ENCODE measurements at regions not wholly inside any gene's neighbourhood (a gene's known extent, or its start where the extent isn't known, plus 50 kb on each side); places are given as distances from the start of the nearest gene placed in this dataset.
A peak's percentile ranks its signal among the peaks of the same experiment; 100 is the strongest.

DNA sequence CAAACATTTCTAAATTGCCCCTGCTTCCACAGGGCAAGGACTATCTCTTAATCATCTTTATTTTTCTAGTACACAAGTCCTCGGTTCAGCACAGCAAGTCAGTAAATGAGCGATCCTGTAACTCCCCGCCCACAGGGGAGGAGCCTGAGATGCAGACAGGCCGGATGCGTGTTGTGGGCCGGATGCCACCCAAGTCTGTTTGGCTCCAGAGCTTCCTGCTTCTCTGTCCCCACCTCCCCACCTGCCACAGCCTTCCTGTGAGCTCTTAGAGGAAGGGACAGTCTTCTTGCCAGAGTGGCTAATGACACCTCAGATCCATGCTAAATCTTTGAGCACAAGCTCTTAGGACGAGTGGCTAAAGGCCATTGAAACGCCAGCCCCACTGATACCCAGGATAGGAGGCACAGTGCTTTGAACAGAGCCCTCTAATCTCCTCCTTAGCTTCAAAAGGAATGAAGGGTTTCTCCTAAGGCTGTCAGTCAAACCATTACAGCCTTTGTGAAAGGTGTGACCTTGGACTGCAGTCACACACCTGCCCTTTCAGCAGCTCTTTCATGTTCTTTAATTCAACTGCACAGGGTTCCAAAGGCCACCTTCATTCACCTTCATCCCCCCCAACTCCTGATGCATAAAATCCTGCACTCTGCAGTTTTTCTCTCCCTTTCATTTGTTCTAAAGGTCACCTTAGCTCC is 264.3 kb downstream of the TFAP2C start:
- Histone ChIP-seq H3K9me3 (ENCODE audit: control extremely low read depth in 1 of 5, control insufficient read depth in 4 of 5, insufficient read depth in 2 of 5, low read depth in 1 of 5, low read length in 4 of 5) (no peaks in the 10 kb centered on the region), H3K27me3 (replicated peaks in 2 of 5; ENCODE audit: control insufficient read depth in 4 of 5, insufficient read depth in 5 of 5, low read length in 4 of 5) (peaks cover 0 to 10% (median 2%) of the 10 kb centered on the region in 5 experiments), H3K4me3 (ENCODE audit: control insufficient read depth in 1 of 7, extremely low read depth in 1 of 7, insufficient read depth in 4 of 7, low read depth in 2 of 7, low read length in 6 of 7) (no peak overlapping the region), H3K36me3 (ENCODE audit: control insufficient read depth in 4 of 4, insufficient read depth in 4 of 4, low read length in 3 of 4) (no peaks in the 10 kb centered on the region), H3K4me1 (ENCODE audit: control extremely low read depth in 1 of 4, control insufficient read depth in 4 of 4, insufficient read depth in 4 of 4, low read length in 3 of 4) (peaks cover 0 to 5% (median 2%) of the 10 kb centered on the region in 4 experiments), H3K27ac (ENCODE audit: insufficient read depth in 1 of 2, low read depth in 1 of 2, low read length in 2 of 2, poor library complexity in 1 of 2, severe bottlenecking in 2 of 2) (no peak overlapping the region)
- ChIA-PET CTCF (no interaction called here), POLR2A (no interaction called here)
- peak in 2 of 3 donors; percentile 29 to 56 for DNase-seq
- 30% methylated on average over 8 of the region's 8 CpGs for WGBS (ENCODE audit: insufficient coverage)

DNA sequence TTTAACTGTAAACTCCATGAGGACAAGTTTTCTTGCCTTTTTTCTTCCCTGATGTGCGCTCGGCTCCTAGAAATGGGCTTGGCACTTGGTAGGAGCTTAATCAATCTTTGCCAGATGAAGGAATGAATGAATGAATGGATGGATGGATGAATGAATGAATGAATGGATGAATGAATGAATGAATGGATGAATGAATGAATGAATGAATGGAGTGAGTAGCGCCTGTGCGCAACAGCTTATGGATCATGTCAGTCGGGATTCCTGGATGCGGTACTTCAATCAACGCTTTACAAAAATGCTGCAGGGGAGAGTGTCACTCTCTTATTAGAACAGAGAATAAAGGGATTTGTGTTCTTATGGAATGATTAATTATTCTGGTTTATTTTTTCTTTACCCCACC is 267.3 kb downstream of the TFAP2C start:
- peaks cover 0 to 5% (median 2%) of the 10 kb centered on the region in 4 experiments for H3K4me1 ChIP-seq (ENCODE audit: control extremely low read depth in 1 of 4, control insufficient read depth in 4 of 4, insufficient read depth in 4 of 4, low read length in 3 of 4)
- no peak overlapping the region for H3K27ac ChIP-seq (ENCODE audit: insufficient read depth in 1 of 2, low read depth in 1 of 2, low read length in 2 of 2, poor library complexity in 1 of 2, severe bottlenecking in 2 of 2)
- ChIA-PET CTCF (no interaction called here), POLR2A (no interaction called here)
- H3K27me3 ChIP-seq (replicated peaks in 2 of 5; ENCODE audit: control insufficient read depth in 4 of 5, insufficient read depth in 5 of 5, low read length in 4 of 5) = peaks cover 0 to 14% (median 2%) of the 10 kb centered on the region in 5 experiments
- H3K36me3 ChIP-seq (ENCODE audit: control insufficient read depth in 4 of 4, insufficient read depth in 4 of 4, low read length in 3 of 4) = no peaks in the 10 kb centered on the region
- no peak overlapping the region for H3K4me3 ChIP-seq (ENCODE audit: control insufficient read depth in 1 of 7, extremely low read depth in 1 of 7, insufficient read depth in 4 of 7, low read depth in 2 of 7, low read length in 6 of 7)
- DNase-seq = no peak
- WGBS (ENCODE audit: insufficient coverage) = 100% methylated on average over 4 of the region's 7 CpGs
- H3K9me3 ChIP-seq (ENCODE audit: control extremely low read depth in 1 of 5, control insufficient read depth in 4 of 5, insufficient read depth in 2 of 5, low read depth in 1 of 5, low read length in 4 of 5) = peaks cover 0 to 4% (median 0%) of the 10 kb centered on the region in 5 experiments

DNA sequence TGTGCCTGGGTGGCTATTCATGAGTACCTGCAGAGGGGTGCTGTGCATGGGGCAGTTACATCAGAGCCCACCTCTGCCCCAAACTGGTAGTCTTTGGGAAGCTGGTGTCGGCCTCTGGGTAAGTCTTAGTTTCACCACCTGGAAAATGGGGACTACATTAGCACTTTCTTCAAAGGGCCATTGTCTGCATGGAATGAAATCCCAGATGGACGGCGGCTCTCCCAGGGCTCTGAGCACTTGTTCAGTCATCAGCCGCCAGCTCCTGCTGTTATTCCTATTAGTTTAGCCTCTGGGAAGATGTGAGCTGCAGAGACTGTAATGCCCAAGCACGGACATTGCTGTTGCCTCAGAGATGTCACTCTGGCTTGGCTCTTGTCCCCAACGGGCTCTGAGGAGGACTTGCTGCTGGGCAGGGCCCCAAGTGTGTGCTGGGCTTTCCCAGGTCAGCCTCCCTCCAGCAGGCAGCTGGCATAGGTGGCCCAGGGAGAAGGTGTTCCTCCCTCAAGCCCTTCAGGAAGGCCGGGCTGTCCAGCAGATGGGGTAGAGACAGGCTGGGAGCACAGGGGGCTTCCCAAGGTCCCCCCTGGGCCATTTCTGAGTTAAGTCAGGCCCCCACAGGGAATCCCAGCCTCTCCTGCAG is 268.3 kb downstream of the TFAP2C start:
- H3K4me3 ChIP-seq (ENCODE audit: control insufficient read depth in 1 of 7, extremely low read depth in 1 of 7, insufficient read depth in 4 of 7, low read depth in 2 of 7, low read length in 6 of 7) = no peak overlapping the region
- no peaks in the 10 kb centered on the region for H3K36me3 ChIP-seq (ENCODE audit: control insufficient read depth in 4 of 4, insufficient read depth in 4 of 4, low read length in 3 of 4)
- H3K27ac ChIP-seq (ENCODE audit: insufficient read depth in 1 of 2, low read depth in 1 of 2, low read length in 2 of 2, poor library complexity in 1 of 2, severe bottlenecking in 2 of 2) = no peak overlapping the region
- peaks cover 0 to 14% (median 2%) of the 10 kb centered on the region in 5 experiments for H3K27me3 ChIP-seq (replicated peaks in 2 of 5; ENCODE audit: control insufficient read depth in 4 of 5, insufficient read depth in 5 of 5, low read length in 4 of 5)
- H3K9me3 ChIP-seq (ENCODE audit: control extremely low read depth in 1 of 5, control insufficient read depth in 4 of 5, insufficient read depth in 2 of 5, low read depth in 1 of 5, low read length in 4 of 5) = peaks cover 0 to 4% (median 0%) of the 10 kb centered on the region in 5 experiments
- ChIA-PET CTCF (no interaction called here), POLR2A (no interaction called here)
- DNase-seq = no peak
- 73% methylated on average over 7 of the region's 7 CpGs for WGBS (ENCODE audit: insufficient coverage)
- peaks cover 0 to 5% (median 2%) of the 10 kb centered on the region in 4 experiments for H3K4me1 ChIP-seq (ENCODE audit: control extremely low read depth in 1 of 4, control insufficient read depth in 4 of 4, insufficient read depth in 4 of 4, low read length in 3 of 4)

DNA sequence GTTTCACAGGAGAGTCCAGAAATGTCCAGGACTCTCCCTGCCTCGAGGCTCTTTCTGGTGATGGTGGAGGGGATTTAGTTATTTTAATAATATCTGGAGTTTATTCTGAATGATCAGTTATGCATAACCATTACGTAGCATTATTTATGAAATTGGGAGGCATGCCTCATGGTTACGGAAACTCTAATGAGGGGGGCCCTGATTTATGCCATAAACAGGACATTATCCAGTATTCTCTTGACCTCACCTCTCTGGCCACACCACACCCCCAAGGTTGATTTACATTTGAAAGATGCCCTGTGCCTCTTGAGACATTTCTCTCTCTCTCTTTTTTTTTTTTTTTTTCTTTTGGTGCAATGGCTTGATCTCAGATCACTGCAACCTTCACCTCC is 268.8 kb downstream of the TFAP2C start:
- Histone ChIP-seq H3K4me3 (ENCODE audit: control insufficient read depth in 1 of 7, extremely low read depth in 1 of 7, insufficient read depth in 4 of 7, low read depth in 2 of 7, low read length in 6 of 7) (no peak overlapping the region), H3K36me3 (ENCODE audit: control insufficient read depth in 4 of 4, insufficient read depth in 4 of 4, low read length in 3 of 4) (no peaks in the 10 kb centered on the region), H3K27me3 (replicated peaks in 2 of 5; ENCODE audit: control insufficient read depth in 4 of 5, insufficient read depth in 5 of 5, low read length in 4 of 5) (peaks cover 0 to 14% (median 2%) of the 10 kb centered on the region in 5 experiments), H3K27ac (ENCODE audit: insufficient read depth in 1 of 2, low read depth in 1 of 2, low read length in 2 of 2, poor library complexity in 1 of 2, severe bottlenecking in 2 of 2) (no peak overlapping the region), H3K9me3 (ENCODE audit: control extremely low read depth in 1 of 5, control insufficient read depth in 4 of 5, insufficient read depth in 2 of 5, low read depth in 1 of 5, low read length in 4 of 5) (peaks cover 0 to 4% (median 0%) of the 10 kb centered on the region in 5 experiments), H3K4me1 (ENCODE audit: control extremely low read depth in 1 of 4, control insufficient read depth in 4 of 4, insufficient read depth in 4 of 4, low read length in 3 of 4) (peaks cover 0 to 5% (median 2%) of the 10 kb centered on the region in 4 experiments)
- 100% methylated on average over 1 of the region's 3 CpGs for WGBS (ENCODE audit: insufficient coverage)
- ChIA-PET POLR2A (no interaction called here), CTCF (no interaction called here)
- no peak for DNase-seq

DNA sequence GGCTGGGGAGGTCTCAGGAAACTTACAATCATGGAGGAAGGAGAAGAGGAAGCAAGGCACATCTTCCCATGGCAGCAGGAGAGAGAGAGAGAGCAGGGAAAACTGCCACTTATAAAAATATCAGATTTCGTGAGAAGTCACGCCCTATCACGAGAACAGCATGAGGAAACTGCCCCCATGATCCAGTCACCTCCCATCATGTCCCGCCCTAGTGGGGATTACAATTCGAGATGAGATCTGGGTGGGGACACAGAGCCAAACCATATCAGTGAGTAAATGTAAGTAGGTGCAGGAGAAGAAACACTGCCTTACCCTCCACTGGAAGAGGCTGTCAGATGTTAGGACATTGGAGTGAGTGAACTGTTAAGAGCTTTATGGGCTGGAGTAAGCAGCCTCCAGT is 270.4 kb downstream of the TFAP2C start:
- ChIA-PET CTCF (no interaction called here), POLR2A (no interaction called here)
- Histone ChIP-seq H3K36me3 (ENCODE audit: control insufficient read depth in 4 of 4, insufficient read depth in 4 of 4, low read length in 3 of 4) (no peaks in the 10 kb centered on the region), H3K4me1 (ENCODE audit: control extremely low read depth in 1 of 4, control insufficient read depth in 4 of 4, insufficient read depth in 4 of 4, low read length in 3 of 4) (no peaks in the 10 kb centered on the region), H3K27me3 (replicated peaks in 2 of 5; ENCODE audit: control insufficient read depth in 4 of 5, insufficient read depth in 5 of 5, low read length in 4 of 5) (peaks cover 0 to 14% (median 2%) of the 10 kb centered on the region in 5 experiments), H3K27ac (ENCODE audit: insufficient read depth in 1 of 2, low read depth in 1 of 2, low read length in 2 of 2, poor library complexity in 1 of 2, severe bottlenecking in 2 of 2) (no peak overlapping the region), H3K9me3 (ENCODE audit: control extremely low read depth in 1 of 5, control insufficient read depth in 4 of 5, insufficient read depth in 2 of 5, low read depth in 1 of 5, low read length in 4 of 5) (peaks cover 0 to 4% (median 0%) of the 10 kb centered on the region in 5 experiments), H3K4me3 (ENCODE audit: control insufficient read depth in 1 of 7, extremely low read depth in 1 of 7, insufficient read depth in 4 of 7, low read depth in 2 of 7, low read length in 6 of 7) (no peak overlapping the region)
- WGBS (ENCODE audit: insufficient coverage) = no CpG with 5 or more reads among the region's 5 CpGs
- no peak for DNase-seq

DNA sequence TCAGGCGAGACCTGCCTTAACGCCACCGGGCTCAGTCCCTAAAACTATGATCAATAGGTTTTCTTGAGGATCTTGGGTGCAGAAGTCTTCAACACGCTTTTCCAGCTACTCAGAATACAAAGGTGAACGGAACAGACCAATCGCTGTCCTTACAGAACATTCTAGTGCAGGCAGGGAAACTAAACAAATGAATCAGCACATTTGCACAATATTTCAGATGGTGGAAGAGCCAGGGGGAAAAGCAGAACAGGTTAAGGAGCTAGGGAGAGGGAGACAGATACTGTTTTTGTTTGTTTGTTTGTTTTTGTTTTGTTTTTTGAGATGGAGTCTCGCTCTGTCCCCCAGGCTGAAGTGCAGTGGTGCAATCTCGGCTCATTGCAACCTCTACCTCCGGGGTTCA is 271.1 kb downstream of the TFAP2C start:
- Histone ChIP-seq H3K4me3 (ENCODE audit: control insufficient read depth in 1 of 7, extremely low read depth in 1 of 7, insufficient read depth in 4 of 7, low read depth in 2 of 7, low read length in 6 of 7) (no peak overlapping the region), H3K4me1 (ENCODE audit: control extremely low read depth in 1 of 4, control insufficient read depth in 4 of 4, insufficient read depth in 4 of 4, low read length in 3 of 4) (no peaks in the 10 kb centered on the region), H3K9me3 (ENCODE audit: control extremely low read depth in 1 of 5, control insufficient read depth in 4 of 5, insufficient read depth in 2 of 5, low read depth in 1 of 5, low read length in 4 of 5) (peaks cover 0 to 4% (median 0%) of the 10 kb centered on the region in 5 experiments), H3K27me3 (replicated peaks in 2 of 5; ENCODE audit: control insufficient read depth in 4 of 5, insufficient read depth in 5 of 5, low read length in 4 of 5) (peaks cover 0 to 14% (median 2%) of the 10 kb centered on the region in 5 experiments), H3K36me3 (ENCODE audit: control insufficient read depth in 4 of 4, insufficient read depth in 4 of 4, low read length in 3 of 4) (no peaks in the 10 kb centered on the region), H3K27ac (ENCODE audit: insufficient read depth in 1 of 2, low read depth in 1 of 2, low read length in 2 of 2, poor library complexity in 1 of 2, severe bottlenecking in 2 of 2) (no peak overlapping the region)
- CTCF ChIA-PET = no interaction called here
- WGBS (ENCODE audit: insufficient coverage) = 91% methylated on average over 6 of the region's 9 CpGs
- POLR2A ChIA-PET = no interaction called here
- DNase-seq = no peak

DNA sequence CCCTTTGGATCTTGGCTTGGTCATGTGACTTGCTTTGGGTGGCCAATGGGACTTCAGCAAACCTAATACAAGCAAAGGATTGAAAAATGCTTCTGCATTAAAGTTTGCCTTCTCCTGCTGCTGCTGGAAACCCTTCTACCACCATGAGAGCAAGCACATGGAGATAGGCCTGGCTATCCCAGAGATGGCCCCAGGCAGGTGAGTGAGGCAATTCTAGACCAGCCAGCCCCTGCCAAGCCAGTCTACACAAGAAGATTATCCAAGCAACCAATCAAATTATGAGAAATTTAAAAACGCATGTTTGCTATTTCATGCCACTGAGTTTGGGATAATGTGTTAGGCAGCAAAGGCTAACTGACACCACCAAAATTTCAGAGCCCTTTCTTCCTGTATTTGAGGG is 274.3 kb downstream of the TFAP2C start:
- no peak for DNase-seq
- POLR2A ChIA-PET = no interaction called here

More for the DNA sequence above, 274.3 kb downstream of the TFAP2C start:
- no peaks in the 10 kb centered on the region for H3K36me3 ChIP-seq (ENCODE audit: control insufficient read depth in 4 of 4, insufficient read depth in 4 of 4, low read length in 3 of 4)
- WGBS (ENCODE audit: insufficient coverage) = no CpG with 5 or more reads among the region's 1 CpG
- H3K4me3 ChIP-seq (ENCODE audit: control insufficient read depth in 1 of 7, extremely low read depth in 1 of 7, insufficient read depth in 4 of 7, low read depth in 2 of 7, low read length in 6 of 7) = no peak overlapping the region
- H3K9me3 ChIP-seq (ENCODE audit: control extremely low read depth in 1 of 5, control insufficient read depth in 4 of 5, insufficient read depth in 2 of 5, low read depth in 1 of 5, low read length in 4 of 5) = peaks cover 0 to 4% (median 0%) of the 10 kb centered on the region in 5 experiments
- H3K27me3 ChIP-seq (replicated peaks in 2 of 5; ENCODE audit: control insufficient read depth in 4 of 5, insufficient read depth in 5 of 5, low read length in 4 of 5) = peaks cover 0 to 5% (median 0%) of the 10 kb centered on the region in 5 experiments
- H3K27ac ChIP-seq (ENCODE audit: insufficient read depth in 1 of 2, low read depth in 1 of 2, low read length in 2 of 2, poor library complexity in 1 of 2, severe bottlenecking in 2 of 2) = no peak overlapping the region
- CTCF ChIA-PET = no interaction called here
- no peaks in the 10 kb centered on the region for H3K4me1 ChIP-seq (ENCODE audit: control extremely low read depth in 1 of 4, control insufficient read depth in 4 of 4, insufficient read depth in 4 of 4, low read length in 3 of 4)

All from common myeloid progenitor, CD34-positive (primary cell).